ENCODE measurements at regions not wholly inside any gene's neighbourhood (a gene's known extent, or its start where the extent isn't known, plus 50 kb on each side); places are given as distances from the start of the nearest gene placed in this dataset.

DNA sequence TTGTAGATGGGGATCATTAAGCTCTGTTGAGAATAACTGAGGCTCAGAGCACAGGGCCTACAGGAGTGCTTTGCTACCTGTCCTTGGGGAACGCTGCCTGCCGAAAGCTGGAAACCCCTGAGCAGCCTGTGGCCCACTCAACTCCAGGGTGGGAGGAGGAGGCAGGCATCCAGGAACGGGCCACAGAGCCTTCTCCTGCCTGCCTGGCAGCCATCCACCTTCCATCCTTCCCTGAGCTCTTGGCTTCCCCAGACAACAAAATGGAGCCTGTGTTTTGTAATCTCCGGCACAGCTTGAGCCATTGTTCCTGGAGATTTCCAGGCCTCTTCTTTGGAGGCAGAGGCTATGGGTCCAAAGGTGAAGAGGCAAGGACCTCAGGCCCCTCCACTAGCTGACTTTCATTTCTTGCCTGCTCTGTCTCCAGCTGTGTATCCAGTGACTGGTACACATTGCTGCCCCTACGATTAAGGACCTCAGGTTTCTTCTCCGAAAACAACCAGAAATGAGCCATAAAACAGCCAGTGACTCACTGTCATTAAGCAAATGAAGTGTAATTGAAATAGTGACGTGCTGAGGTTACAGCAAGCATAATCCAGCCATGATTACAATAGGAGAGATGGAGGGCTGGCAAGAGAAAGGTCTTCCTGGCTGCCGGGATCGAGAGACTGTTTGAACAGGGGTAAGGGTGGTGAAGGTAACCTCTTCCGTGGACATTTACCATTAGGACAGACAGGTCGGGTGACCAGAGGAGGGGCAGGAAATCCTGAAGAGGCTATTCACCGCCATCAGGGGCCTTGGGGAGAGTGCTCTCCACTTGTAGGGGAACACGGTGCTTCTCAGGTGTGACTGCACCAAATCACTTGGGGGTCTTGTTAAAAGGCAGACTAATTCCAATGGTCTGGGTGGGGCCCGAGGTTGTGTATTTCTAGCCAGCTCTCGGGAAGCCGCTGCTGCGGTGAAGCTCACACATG is 56.3 kb upstream of the KCNA5 start:
- no peaks in the 10 kb centered on the region for H3K36me3 ChIP-seq (ENCODE audit: insufficient read depth, low read length)
- TF ChIP-seq, protein P1, sequence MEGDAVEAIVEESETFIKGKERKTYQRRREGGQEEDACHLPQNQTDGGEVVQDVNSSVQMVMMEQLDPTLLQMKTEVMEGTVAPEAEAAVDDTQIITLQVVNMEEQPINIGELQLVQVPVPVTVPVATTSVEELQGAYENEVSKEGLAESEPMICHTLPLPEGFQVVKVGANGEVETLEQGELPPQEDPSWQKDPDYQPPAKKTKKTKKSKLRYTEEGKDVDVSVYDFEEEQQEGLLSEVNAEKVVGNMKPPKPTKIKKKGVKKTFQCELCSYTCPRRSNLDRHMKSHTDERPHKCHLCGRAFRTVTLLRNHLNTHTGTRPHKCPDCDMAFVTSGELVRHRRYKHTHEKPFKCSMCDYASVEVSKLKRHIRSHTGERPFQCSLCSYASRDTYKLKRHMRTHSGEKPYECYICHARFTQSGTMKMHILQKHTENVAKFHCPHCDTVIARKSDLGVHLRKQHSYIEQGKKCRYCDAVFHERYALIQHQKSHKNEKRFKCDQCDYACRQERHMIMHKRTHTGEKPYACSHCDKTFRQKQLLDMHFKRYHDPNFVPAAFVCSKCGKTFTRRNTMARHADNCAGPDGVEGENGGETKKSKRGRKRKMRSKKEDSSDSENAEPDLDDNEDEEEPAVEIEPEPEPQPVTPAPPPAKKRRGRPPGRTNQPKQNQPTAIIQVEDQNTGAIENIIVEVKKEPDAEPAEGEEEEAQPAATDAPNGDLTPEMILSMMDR (conservative IDR thresholded peaks at IDR 0.05; ENCODE audit: low read length): no peak
- TF ChIP-seq EZH2phosphoT487 (IDR thresholded peaks at IDR 0.05; ENCODE audit: borderline replicate concordance, low read depth, low read length): no peak
- no peaks in the 10 kb centered on the region for H3K79me2 ChIP-seq (ENCODE audit: insufficient read depth, low read depth, low read length)
- ChIA-PET CTCF (ENCODE audit: unreplicated experiment) (no interaction called here), POLR2A (no interaction called here)
- no peak for DNase-seq (ENCODE audit: low spot score)
- intact Hi-C loops (cut with micrococcal nuclease; ENCODE audit: unreplicated experiment): no loop called here
- H3K9me2 ChIP-seq (ENCODE audit: insufficient read depth, low read length): no peaks in the 10 kb centered on the region
- H3K4me3 ChIP-seq (ENCODE audit: low read depth, low read length, poor library complexity, severe bottlenecking): no peak overlapping the region
- no peak overlapping the region for H2AFZ ChIP-seq (ENCODE audit: low read length)
- no peaks in the 10 kb centered on the region for H3K9me3 ChIP-seq (ENCODE audit: low read length)
- BruUV-seq (replicated peaks): no TSS peak
- no peak overlapping the region for H3K4me2 ChIP-seq (ENCODE audit: low read length)
- H3K27ac ChIP-seq (ENCODE audit: low read depth, low read length, poor library complexity, severe bottlenecking): no peak overlapping the region
- no peaks in the 10 kb centered on the region for H3K4me1 ChIP-seq (ENCODE audit: insufficient read depth, low read length, poor library complexity, severe bottlenecking)
- H4K20me1 ChIP-seq (ENCODE audit: insufficient read depth, low read length): no peaks in the 10 kb centered on the region

DNA sequence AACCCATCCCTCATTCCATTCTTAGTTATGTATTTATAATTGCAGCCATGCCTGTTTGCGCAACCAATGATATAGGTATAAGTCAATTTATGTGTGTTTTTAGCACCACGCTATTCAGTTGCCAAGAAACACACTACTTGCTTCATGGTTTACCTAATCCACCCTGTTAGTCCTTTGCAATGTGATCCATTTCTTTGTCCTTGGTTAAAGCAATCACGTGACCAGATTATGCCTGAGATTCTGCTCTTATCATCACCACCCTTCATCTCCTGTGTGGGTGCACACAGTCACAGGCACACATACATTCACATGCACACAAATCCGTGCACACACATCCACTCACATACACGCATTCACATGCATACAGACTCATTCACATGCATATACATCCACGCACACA is 52.3 kb upstream of the KCNA5 start:
- ChIA-PET CTCF (ENCODE audit: unreplicated experiment) (no interaction called here), POLR2A (no interaction called here)
- Histone ChIP-seq H3K36me3 (ENCODE audit: insufficient read depth, low read length) (no peaks in the 10 kb centered on the region), H3K9me2 (ENCODE audit: insufficient read depth, low read length) (no peaks in the 10 kb centered on the region), H3K4me2 (ENCODE audit: low read length) (no peak overlapping the region), H2AFZ (ENCODE audit: low read length) (no peak overlapping the region), H3K27ac (ENCODE audit: low read depth, low read length, poor library complexity, severe bottlenecking) (no peak overlapping the region), H3K4me1 (ENCODE audit: insufficient read depth, low read length, poor library complexity, severe bottlenecking) (no peaks in the 10 kb centered on the region), H3K4me3 (ENCODE audit: low read depth, low read length, poor library complexity, severe bottlenecking) (no peak overlapping the region), H4K20me1 (ENCODE audit: insufficient read depth, low read length) (no peaks in the 10 kb centered on the region), H3K79me2 (ENCODE audit: insufficient read depth, low read depth, low read length) (no peaks in the 10 kb centered on the region), H3K9me3 (ENCODE audit: low read length) (no peaks in the 10 kb centered on the region)
- intact Hi-C loops (cut with micrococcal nuclease; ENCODE audit: unreplicated experiment): no loop called here
- BruUV-seq (replicated peaks): no TSS peak
- no peak for DNase-seq (ENCODE audit: low spot score)
- TF ChIP-seq, protein P1 (conservative IDR thresholded peaks at IDR 0.05; ENCODE audit: low read length): no peak
- no peak for TF ChIP-seq EZH2phosphoT487 (IDR thresholded peaks at IDR 0.05; ENCODE audit: borderline replicate concordance, low read depth, low read length)

DNA sequence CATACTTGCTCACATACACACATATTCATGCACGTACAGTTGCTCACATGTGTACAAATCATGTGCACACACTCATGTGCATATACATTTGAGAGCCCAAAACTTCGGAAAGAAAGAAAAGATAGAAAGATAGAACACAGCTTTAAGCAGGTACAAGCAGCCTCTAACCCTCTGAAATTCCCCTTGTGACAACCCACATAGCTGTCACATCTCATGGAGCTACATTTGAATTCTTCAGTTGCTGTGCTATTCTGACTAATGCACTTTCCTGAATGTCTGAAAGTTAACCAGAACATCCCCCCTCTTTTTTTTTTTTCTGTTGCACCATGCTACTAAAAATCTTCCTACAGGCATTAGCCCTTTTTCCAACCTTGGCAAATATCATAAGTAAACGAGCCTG is 51.9 kb upstream of the KCNA5 start:
- no peaks in the 10 kb centered on the region for H3K4me1 ChIP-seq (ENCODE audit: insufficient read depth, low read length, poor library complexity, severe bottlenecking)
- H3K4me2 ChIP-seq (ENCODE audit: low read length): no peak overlapping the region
- ChIA-PET CTCF (ENCODE audit: unreplicated experiment) (no interaction called here), POLR2A (no interaction called here)
- no peaks in the 10 kb centered on the region for H3K79me2 ChIP-seq (ENCODE audit: insufficient read depth, low read depth, low read length)
- no peak overlapping the region for H3K27ac ChIP-seq (ENCODE audit: low read depth, low read length, poor library complexity, severe bottlenecking)
- intact Hi-C loops (cut with micrococcal nuclease; ENCODE audit: unreplicated experiment): no loop called here
- H3K9me2 ChIP-seq (ENCODE audit: insufficient read depth, low read length): no peaks in the 10 kb centered on the region
- no peak for DNase-seq (ENCODE audit: low spot score)
- H2AFZ ChIP-seq (ENCODE audit: low read length): no peak overlapping the region
- H3K9me3 ChIP-seq (ENCODE audit: low read length): no peaks in the 10 kb centered on the region
- no peak overlapping the region for H3K4me3 ChIP-seq (ENCODE audit: low read depth, low read length, poor library complexity, severe bottlenecking)
- BruUV-seq (replicated peaks): no TSS peak
- TF ChIP-seq, protein P1 (conservative IDR thresholded peaks at IDR 0.05; ENCODE audit: low read length): no peak
- TF ChIP-seq EZH2phosphoT487 (IDR thresholded peaks at IDR 0.05; ENCODE audit: borderline replicate concordance, low read depth, low read length): no peak
- no peaks in the 10 kb centered on the region for H3K36me3 ChIP-seq (ENCODE audit: insufficient read depth, low read length)
- H4K20me1 ChIP-seq (ENCODE audit: insufficient read depth, low read length): no peaks in the 10 kb centered on the region

Data from OCI-LY7 (cell line).